GM21825 (cell line): ENCODE measurements at regions not wholly inside any gene's neighbourhood (a gene's known extent, or its start where the extent isn't known, plus 50 kb on each side); places are given as distances from the start of the nearest gene placed in this dataset.
"Not testable (repeated sequence)": the region's sequence is repeated elsewhere in the genome, so short reads cannot be mapped to it uniquely, and the experiment has no call there.

ENCODE experiments used
- ATAC-seq: cut with Tn5 transposase; IDR thresholded peaks from one replicate; pipeline ENCODE4 v1.9.1; 2021; ENCODE audit warnings: mild to moderate bottlenecking, moderate library complexity; ENCODE audit not compliant: unreplicated experiment

GRCh38 chr1:121518726-121519041 lies 333.9 kb downstream of the SRGAP2C start:
- no peak for ATAC-seq

- no peak for ATAC-seq
Measured at GRCh38 chr1:121519042-121519755, 334.4 kb downstream of the SRGAP2C start.

- ATAC-seq = not testable (repeated sequence)
Measured at GRCh38 chr1:121519756-121520286, 335.0 kb downstream of the SRGAP2C start.

GRCh38 chr1:121522061-121522759 lies 337.4 kb downstream of the SRGAP2C start:
- ATAC-seq = no peak

- not testable (repeated sequence) for ATAC-seq
Measured at GRCh38 chr1:121523112-121523511, 338.3 kb downstream of the SRGAP2C start.

GRCh38 chr1:121525355-121525754 lies 340.6 kb downstream of the SRGAP2C start:
- ATAC-seq = no peak

- ATAC-seq = not testable (repeated sequence)
Measured at GRCh38 chr1:121528958-121529357, 344.2 kb downstream of the SRGAP2C start.

GRCh38 chr1:121530026-121530425 lies 345.3 kb downstream of the SRGAP2C start:
- ATAC-seq = not testable (repeated sequence)

GRCh38 chr1:121531747-121532146 lies 347.0 kb downstream of the SRGAP2C start:
- ATAC-seq = not testable (repeated sequence)

GRCh38 chr1:121538148-121538547 lies 353.4 kb downstream of the SRGAP2C start:
- not testable (repeated sequence) for ATAC-seq

- no peak for ATAC-seq
Measured at GRCh38 chr1:121538943-121539575, 354.3 kb downstream of the SRGAP2C start.

- ATAC-seq = not testable (repeated sequence)
Measured at GRCh38 chr1:121543988-121544387, 359.2 kb downstream of the SRGAP2C start.

GRCh38 chr1:121544500-121544899 lies 359.7 kb downstream of the SRGAP2C start:
- ATAC-seq = no peak

- not testable (repeated sequence) for ATAC-seq
Measured at GRCh38 chr1:121545899-121546298, 361.1 kb downstream of the SRGAP2C start.

GRCh38 chr1:121546830-121547591 lies 362.2 kb downstream of the SRGAP2C start:
- no peak for ATAC-seq

GRCh38 chr1:121547726-121548125 lies 363.0 kb downstream of the SRGAP2C start:
- ATAC-seq = not testable (repeated sequence)

- ATAC-seq = not testable (repeated sequence)
Measured at GRCh38 chr1:121550817-121551216, 366.0 kb downstream of the SRGAP2C start.

GRCh38 chr1:121551491-121551890 lies 366.7 kb downstream of the SRGAP2C start:
- ATAC-seq = not testable (repeated sequence)

GRCh38 chr1:121556560-121556959 lies 371.8 kb downstream of the SRGAP2C start:
- ATAC-seq = not testable (repeated sequence)

GRCh38 chr1:121558034-121558433 lies 373.3 kb downstream of the SRGAP2C start:
- ATAC-seq = not testable (repeated sequence)

GRCh38 chr1:121558514-121558913 lies 373.7 kb downstream of the SRGAP2C start:
- no peak for ATAC-seq
